Neural cell (in vitro differentiated cells): ENCODE measurements at regions not wholly inside any gene's neighbourhood (a gene's known extent, or its start where the extent isn't known, plus 50 kb on each side); places are given as distances from the start of the nearest gene placed in this dataset.
"Not testable (repeated sequence)": the region's sequence is repeated elsewhere in the genome, so short reads cannot be mapped to it uniquely, and the experiment has no call there.

ENCODE experiments used
- H2AFZ ChIP-seq: fragments of 200-600, 300-800 bp; sonication (generic), shearing (Covaris generic); 2 replicates; pipeline ENCODE4 v1.6.0; 2014; ENCODE audit warnings: low read depth, mild to moderate bottlenecking, antibody characterized with exemption, low read length, moderate library complexity
- H3F3A ChIP-seq: fragments of 200-600 bp; shearing (Covaris generic); 2 replicates; pipeline ENCODE4 v1.6.1; 2016; ENCODE audit warnings: mild to moderate bottlenecking, moderate library complexity, mixed read lengths, antibody characterized with exemption, low read length; ENCODE audit not compliant: insufficient read depth, poor library complexity, severe bottlenecking
- H3K27ac ChIP-seq: fragments of 200-600, 300-800 bp; sonication (generic), shearing (Covaris generic); 2 replicates; pipeline ENCODE4 v1.5.1; 2014; ENCODE audit warnings: mild to moderate bottlenecking, low read length, moderate library complexity
- H3K27me3 ChIP-seq: fragments of 300-800, 200-600 bp; sonication (generic), shearing (Covaris generic); 2 replicates; pipeline ENCODE4 v1.6.0; 2014; ENCODE audit warnings: mild to moderate bottlenecking, low read depth, low read length, moderate library complexity; ENCODE audit not compliant: insufficient read depth
- H3K36me3 ChIP-seq: fragments of 300-800, 200-600 bp; sonication (generic), shearing (Covaris generic); 2 replicates; pipeline ENCODE4 v1.5.1; 2014; ENCODE audit warnings: mild to moderate bottlenecking, antibody characterized with exemption, low read length, moderate library complexity; ENCODE audit not compliant: insufficient read depth
- H3K4me2 ChIP-seq: fragments of 300-800, 200-600 bp; sonication (generic), shearing (Covaris generic); 2 replicates; pipeline ENCODE4 v1.6.0; 2014; ENCODE audit warnings: mild to moderate bottlenecking, low read length
- H3K4me3 ChIP-seq: fragments of 300-800, 200-600 bp; sonication (generic), shearing (Covaris generic); 2 replicates; pipeline ENCODE4 v1.5.1; 2014; ENCODE audit warnings: mild to moderate bottlenecking, low read length, moderate library complexity
- H3K79me2 ChIP-seq: fragments of 200-600 bp; shearing (Covaris generic); replicated peaks from 2 replicates; pipeline ENCODE4 v1.6.0; 2014; ENCODE audit warnings: mild to moderate bottlenecking, low read length, moderate library complexity; ENCODE audit not compliant: insufficient read depth
- H3K9ac ChIP-seq: fragments of 300-800, 200-600 bp; sonication (generic), shearing (Covaris generic); 2 replicates; pipeline ENCODE4 v1.6.1; 2016; ENCODE audit warnings: mild to moderate bottlenecking, low read length, mixed read lengths
- H3K9me2 ChIP-seq: fragments of 200-600 bp; shearing (Covaris generic); 2 replicates; pipeline ENCODE4 v1.6.1; 2016; ENCODE audit warnings: mild to moderate bottlenecking, low read length, mixed read lengths; ENCODE audit not compliant: insufficient read depth
- H3K9me3 ChIP-seq: fragments of 200-600, 300-800 bp; sonication (generic), shearing (Covaris generic); 2 replicates; pipeline ENCODE4 v1.6.1; 2016; ENCODE audit warnings: mild to moderate bottlenecking, mixed run types, low read length, moderate library complexity, mixed read lengths
- H4K20me1 ChIP-seq: fragments of 200-600 bp; shearing (Covaris generic); 2 replicates; pipeline ENCODE4 v1.6.1; 2016; ENCODE audit warnings: mild to moderate bottlenecking, mixed run types; ENCODE audit not compliant: insufficient read depth
- CTCF ChIP-seq: fragments of 450-650 bp; IDR thresholded peaks from 2 replicates; pipeline ENCODE4 v1.5.1; 2014; ENCODE audit warnings: antibody characterized with exemption, mild to moderate bottlenecking, moderate library complexity; ENCODE audit not compliant: poor library complexity, severe bottlenecking
- EP300 ChIP-seq: fragments of 450-650 bp; conservative IDR thresholded peaks from 2 replicates; pipeline ENCODE4 v1.6.1; 2014; ENCODE audit warnings: antibody characterized with exemption, mild to moderate bottlenecking, moderate library complexity; ENCODE audit not compliant: poor library complexity, severe bottlenecking
- EZH2 ChIP-seq: fragments of 200-600, 300-800 bp; shearing (Covaris generic), sonication (generic); IDR thresholded peaks from 2 replicates; pipeline ENCODE4 v1.6.1; 2014; ENCODE audit warnings: antibody characterized with exemption, low read length, borderline replicate concordance, mild to moderate bottlenecking; ENCODE audit not compliant: insufficient read depth, poor library complexity, severe bottlenecking
- MXI1 ChIP-seq: fragments of 450-650 bp; conservative IDR thresholded peaks from 2 replicates; pipeline ENCODE4 v1.6.1; 2014; ENCODE audit warnings: antibody characterized with exemption, mild to moderate bottlenecking; ENCODE audit not compliant: poor library complexity, severe bottlenecking
- POLR2AphosphoS5 ChIP-seq: IDR thresholded peaks from 2 replicates; pipeline ENCODE4 v1.6.1; 2012
- RAD21 ChIP-seq: fragments of 450-650 bp; conservative IDR thresholded peaks from 2 replicates; pipeline ENCODE4 v1.6.1; 2014; ENCODE audit warnings: antibody characterized with exemption, mild to moderate bottlenecking, moderate library complexity
- REST ChIP-seq: IDR thresholded peaks from 2 replicates; pipeline ENCODE4 v1.6.1; 2012; ENCODE audit warnings: borderline replicate concordance
- SMC3 ChIP-seq: fragments of 450-650 bp; conservative IDR thresholded peaks from 2 replicates; pipeline ENCODE4 v1.6.1; 2014; ENCODE audit warnings: antibody characterized with exemption, mild to moderate bottlenecking, moderate library complexity; ENCODE audit not compliant: poor library complexity
- TAF1 ChIP-seq: IDR thresholded peaks from 2 replicates; pipeline ENCODE4 v1.6.1; 2012; ENCODE audit warnings: low read depth

GRCh38 chr2:194526121-194526520, 1130.9 kb upstream of the SLC39A10 start:
- no peaks in the 10 kb centered on the region for H4K20me1 ChIP-seq
- H3K79me2 ChIP-seq, result no peaks in the 10 kb centered on the region
- no peak for TF ChIP-seq EZH2
- TF ChIP-seq TAF1, result no peak
- no peak for TF ChIP-seq CTCF
- TF ChIP-seq MXI1, result no peak
- no peak for TF ChIP-seq RAD21
- TF ChIP-seq REST, result no peak
- no peak for TF ChIP-seq POLR2AphosphoS5
- no peak for TF ChIP-seq SMC3
- TF ChIP-seq EP300, result no peak
- no peak overlapping the region for H2AFZ ChIP-seq
- no peaks in the 10 kb centered on the region for H3K36me3 ChIP-seq
- no peak overlapping the region for H3K9ac ChIP-seq
- no peak overlapping the region for H3K4me2 ChIP-seq
- H3K27me3 ChIP-seq, result no peaks in the 10 kb centered on the region
- H3F3A ChIP-seq, result no peaks in the 10 kb centered on the region
- no peaks in the 10 kb centered on the region for H3K9me3 ChIP-seq
- H3K27ac ChIP-seq, result no peak overlapping the region
- no peak overlapping the region for H3K4me3 ChIP-seq
- no peaks in the 10 kb centered on the region for H3K9me2 ChIP-seq

GRCh38 chr2:194514281-194514680, 1142.7 kb upstream of the SLC39A10 start:
- Histone ChIP-seq H3K4me3 (no peak overlapping the region), H3K27ac (no peak overlapping the region), H3K79me2 (no peaks in the 10 kb centered on the region), H3K9me3 (no peaks in the 10 kb centered on the region), H3K27me3 (no peaks in the 10 kb centered on the region), H3F3A (no peaks in the 10 kb centered on the region), H4K20me1 (no peaks in the 10 kb centered on the region), H3K9me2 (no peaks in the 10 kb centered on the region), H2AFZ (no peak overlapping the region), H3K36me3 (no peaks in the 10 kb centered on the region), H3K4me2 (no peak overlapping the region), H3K9ac (no peak overlapping the region)
- no peak for TF ChIP-seq POLR2AphosphoS5
- TF ChIP-seq EZH2, result no peak
- no peak for TF ChIP-seq MXI1
- TF ChIP-seq SMC3, result no peak
- TF ChIP-seq RAD21, result no peak
- no peak for TF ChIP-seq TAF1
- no peak for TF ChIP-seq CTCF
- TF ChIP-seq REST, result no peak
- no peak for TF ChIP-seq EP300

GRCh38 chr2:194511070-194511469, 1146.0 kb upstream of the SLC39A10 start:
- H3F3A ChIP-seq, H2AFZ ChIP-seq, H3K27me3 ChIP-seq, H3K27ac ChIP-seq, H3K4me3 ChIP-seq, H3K9ac ChIP-seq, H3K9me3 ChIP-seq, H3K4me2 ChIP-seq, H4K20me1 ChIP-seq, H3K9me2 ChIP-seq, H3K79me2 ChIP-seq, H3K36me3 ChIP-seq: not testable (repeated sequence)
